Cardiac muscle cell (in vitro differentiated cells and primary cell): ENCODE measurements at regions not wholly inside any gene's neighbourhood (a gene's known extent, or its start where the extent isn't known, plus 50 kb on each side); places are given as distances from the start of the nearest gene placed in this dataset.

Experiments
- DNase-seq, 2 donors: peaks; one replicate each; pipeline versions ENCODE4 v3.0.0 to v3.0.0-alpha.2; 2010 to 2017; ENCODE audit warnings: low read depth in 1 of 2, low spot score in 1 of 2
- H3K27ac ChIP-seq: fragments of 200-600 bp; sonication (generic); 2 replicates; pipeline ENCODE4 v1.5.1; 2016
- H3K27me3 ChIP-seq: fragments of 200-600 bp; sonication (generic); 2 replicates; pipeline ENCODE4 v1.6.0; 2016; ENCODE audit warnings: control low read depth
- H3K36me3 ChIP-seq: fragments of 200-600 bp; sonication (generic); 2 replicates; pipeline ENCODE4 v1.5.1; 2016; ENCODE audit warnings: control low read depth
- H3K4me1 ChIP-seq: fragments of 200-600 bp; sonication (generic); 2 replicates; pipeline ENCODE4 v1.8.1; 2017; ENCODE audit warnings: low read depth, mild to moderate bottlenecking, mixed run types
- H3K4me3 ChIP-seq: fragments of 200-600 bp; sonication (generic); 2 replicates; pipeline ENCODE4 v1.5.1; 2016; ENCODE audit warnings: mild to moderate bottlenecking
- H3K9me3 ChIP-seq: fragments of 200-600 bp; sonication (generic); 2 replicates; pipeline ENCODE4 v1.5.1; 2017; ENCODE audit warnings: low read depth, mild to moderate bottlenecking, control low read depth
- TF ChIP-seq, protein P1 (sequence below): IDR thresholded peaks from 2 replicates; pipeline ENCODE4 v1.5.1; 2012; ENCODE audit warnings: low read depth, mild to moderate bottlenecking, low read length

DNA sequence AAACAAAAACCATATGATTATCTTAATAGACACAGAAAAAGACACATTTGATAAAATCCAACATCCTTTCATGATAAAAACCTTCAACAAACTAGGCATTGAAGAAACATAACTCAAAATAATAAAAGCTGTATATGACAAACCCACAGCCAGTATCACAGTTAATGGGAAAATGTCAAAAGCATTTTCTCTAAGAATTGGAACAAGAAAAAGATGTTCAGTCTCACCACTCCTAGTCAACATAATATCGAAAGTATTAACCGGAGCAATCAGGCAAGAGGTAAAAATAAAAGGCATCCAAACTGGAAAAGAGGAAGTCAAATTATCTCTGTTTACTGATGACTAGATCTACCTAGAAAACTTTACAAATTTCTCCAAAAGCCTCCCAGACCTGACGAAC is 684.2 kb upstream of the SPRY2 start:
- TF ChIP-seq, protein P1, sequence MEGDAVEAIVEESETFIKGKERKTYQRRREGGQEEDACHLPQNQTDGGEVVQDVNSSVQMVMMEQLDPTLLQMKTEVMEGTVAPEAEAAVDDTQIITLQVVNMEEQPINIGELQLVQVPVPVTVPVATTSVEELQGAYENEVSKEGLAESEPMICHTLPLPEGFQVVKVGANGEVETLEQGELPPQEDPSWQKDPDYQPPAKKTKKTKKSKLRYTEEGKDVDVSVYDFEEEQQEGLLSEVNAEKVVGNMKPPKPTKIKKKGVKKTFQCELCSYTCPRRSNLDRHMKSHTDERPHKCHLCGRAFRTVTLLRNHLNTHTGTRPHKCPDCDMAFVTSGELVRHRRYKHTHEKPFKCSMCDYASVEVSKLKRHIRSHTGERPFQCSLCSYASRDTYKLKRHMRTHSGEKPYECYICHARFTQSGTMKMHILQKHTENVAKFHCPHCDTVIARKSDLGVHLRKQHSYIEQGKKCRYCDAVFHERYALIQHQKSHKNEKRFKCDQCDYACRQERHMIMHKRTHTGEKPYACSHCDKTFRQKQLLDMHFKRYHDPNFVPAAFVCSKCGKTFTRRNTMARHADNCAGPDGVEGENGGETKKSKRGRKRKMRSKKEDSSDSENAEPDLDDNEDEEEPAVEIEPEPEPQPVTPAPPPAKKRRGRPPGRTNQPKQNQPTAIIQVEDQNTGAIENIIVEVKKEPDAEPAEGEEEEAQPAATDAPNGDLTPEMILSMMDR, result no peak
- no peak overlapping the region for H3K27ac ChIP-seq
- no peak for DNase-seq
- H3K27me3 ChIP-seq, result no peaks in the 10 kb centered on the region
- no peak overlapping the region for H3K4me3 ChIP-seq
- no peaks in the 10 kb centered on the region for H3K36me3 ChIP-seq
- no peaks in the 10 kb centered on the region for H3K4me1 ChIP-seq
- no peaks in the 10 kb centered on the region for H3K9me3 ChIP-seq

GRCh38 chr13:81021284-81021840 is 680.4 kb upstream of the SPRY2 start:
- no peak for DNase-seq
- H3K4me3 ChIP-seq, result no peak overlapping the region
- H3K36me3 ChIP-seq, result no peaks in the 10 kb centered on the region
- no peaks in the 10 kb centered on the region for H3K4me1 ChIP-seq
- H3K9me3 ChIP-seq, result no peaks in the 10 kb centered on the region
- TF ChIP-seq, protein P1, result no peak
- no peaks in the 10 kb centered on the region for H3K27me3 ChIP-seq
- no peak overlapping the region for H3K27ac ChIP-seq

DNA sequence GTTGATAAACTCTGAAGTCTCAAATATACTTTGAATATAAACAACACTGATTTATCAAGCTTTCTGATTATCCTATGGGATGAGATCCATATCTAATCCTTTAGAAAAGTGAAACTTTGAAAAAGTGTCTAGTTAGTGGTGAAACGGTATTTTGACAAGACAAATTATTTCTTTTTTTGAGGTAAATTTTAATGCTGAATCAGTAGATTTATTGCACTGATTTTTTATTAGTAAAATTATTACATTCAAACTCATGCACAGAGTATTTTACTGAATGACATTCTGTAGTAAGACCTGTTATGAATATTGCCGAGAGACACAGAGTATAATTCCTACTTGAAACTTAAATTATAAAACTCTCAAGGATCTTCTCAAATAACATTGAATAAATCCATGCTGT is 679.1 kb upstream of the SPRY2 start:
- Histone ChIP-seq H3K36me3 (no peaks in the 10 kb centered on the region), H3K4me3 (no peak overlapping the region), H3K9me3 (no peaks in the 10 kb centered on the region), H3K4me1 (no peaks in the 10 kb centered on the region), H3K27me3 (no peaks in the 10 kb centered on the region), H3K27ac (no peak overlapping the region)
- DNase-seq, result no peak
- TF ChIP-seq, protein P1, result no peak

- no peaks in the 10 kb centered on the region for H3K27me3 ChIP-seq
- H3K36me3 ChIP-seq, result no peaks in the 10 kb centered on the region
- no peak overlapping the region for H3K4me3 ChIP-seq
- TF ChIP-seq, protein P1, result no peak
- DNase-seq, result no peak
- H3K27ac ChIP-seq, result no peak overlapping the region
- no peaks in the 10 kb centered on the region for H3K9me3 ChIP-seq
- H3K4me1 ChIP-seq, result no peaks in the 10 kb centered on the region
These were observed 678.0 kb upstream of the SPRY2 start for GRCh38 chr13:81018936-81019335.

DNA sequence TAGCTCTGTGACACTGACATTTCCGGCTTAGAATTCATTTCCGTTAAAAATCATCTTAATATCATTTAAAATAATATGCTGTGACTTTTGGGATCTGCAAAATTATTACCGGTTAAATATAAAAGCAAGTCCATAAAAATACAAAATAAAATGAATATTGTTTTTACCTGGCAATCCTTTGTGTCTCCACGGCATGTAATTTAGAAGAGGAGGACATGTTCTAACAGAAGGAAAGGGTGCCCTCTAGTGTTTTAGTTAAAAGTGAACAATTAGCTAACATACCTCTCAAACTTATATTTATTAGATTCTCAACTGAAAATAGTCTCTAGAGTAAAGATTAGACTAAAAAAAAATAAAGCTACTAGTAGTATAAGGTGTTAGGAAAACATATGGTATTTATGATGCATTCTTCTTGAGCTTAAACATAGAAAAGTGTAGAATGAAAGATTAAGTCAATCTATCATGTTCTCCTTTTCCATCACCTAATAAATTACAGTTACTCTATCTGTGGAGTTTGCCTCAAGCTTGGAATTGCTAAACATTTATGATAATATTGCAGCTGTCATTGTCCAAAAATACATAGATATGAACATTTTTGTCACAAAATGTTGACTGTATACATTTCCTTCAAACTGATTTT is 676.7 kb upstream of the SPRY2 start:
- peak; percentile 67 to 70 for DNase-seq
- H3K36me3 ChIP-seq, result no peaks in the 10 kb centered on the region
- no peaks in the 10 kb centered on the region for H3K9me3 ChIP-seq
- no peak overlapping the region for H3K4me3 ChIP-seq
- no peak overlapping the region for H3K27ac ChIP-seq
- no peaks in the 10 kb centered on the region for H3K4me1 ChIP-seq
- no peaks in the 10 kb centered on the region for H3K27me3 ChIP-seq
- TF ChIP-seq, protein P1, result peak; percentile 51
